HG03558 (cell line): ENCODE measurements at regions not wholly inside any gene's neighbourhood (a gene's known extent, or its start where the extent isn't known, plus 50 kb on each side); places are given as distances from the start of the nearest gene placed in this dataset.
"Not testable (repeated sequence)": the region's sequence is repeated elsewhere in the genome, so short reads cannot be mapped to it uniquely, and the experiment has no call there.

Source experiments
- ATAC-seq: cut with Tn5 transposase; IDR thresholded peaks from one replicate; pipeline ENCODE4 v1.9.1; 2021; ENCODE audit warnings: moderate number of reproducible peaks; ENCODE audit not compliant: unreplicated experiment; ENCODE audit errors: extremely low read depth

DNA sequence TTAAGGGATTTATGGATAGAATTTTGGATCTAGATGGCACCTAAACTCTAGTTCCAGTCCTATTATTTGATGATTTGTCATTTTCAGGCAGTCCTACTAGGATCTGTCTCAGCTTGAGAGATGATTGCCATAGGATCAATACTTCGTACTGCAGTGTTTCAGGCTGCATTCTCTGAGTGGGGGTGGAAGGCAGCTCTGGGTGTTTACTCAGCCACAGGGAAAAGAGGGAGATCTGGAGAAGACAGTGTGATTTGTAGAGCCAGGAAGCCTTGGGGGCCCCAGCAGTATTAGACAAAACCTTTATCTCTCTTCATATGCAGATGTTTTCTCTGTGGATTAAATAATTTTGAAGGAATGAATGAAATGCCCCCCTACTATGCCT is 188.4 kb upstream of the SYNPR start:
- ATAC-seq, result no peak

DNA sequence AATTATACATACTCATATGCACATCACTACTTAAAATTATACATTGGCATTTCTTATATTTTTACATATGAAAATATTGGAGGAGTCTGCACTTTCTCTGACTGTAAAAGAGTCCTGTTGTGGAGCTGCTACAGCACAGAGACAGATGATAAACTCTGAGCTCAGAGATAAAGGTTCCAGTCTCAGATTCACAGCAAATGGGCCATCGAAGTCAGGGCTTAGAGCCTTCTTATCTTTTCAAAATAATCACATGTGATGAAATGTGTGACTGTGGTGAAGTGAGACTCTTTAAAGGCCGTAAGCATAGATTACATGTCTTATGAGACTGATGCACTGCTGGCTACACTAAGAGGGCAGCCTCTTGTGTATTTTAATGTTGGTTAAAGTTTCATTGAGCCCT is 187.5 kb upstream of the SYNPR start:
- ATAC-seq, result no peak

DNA sequence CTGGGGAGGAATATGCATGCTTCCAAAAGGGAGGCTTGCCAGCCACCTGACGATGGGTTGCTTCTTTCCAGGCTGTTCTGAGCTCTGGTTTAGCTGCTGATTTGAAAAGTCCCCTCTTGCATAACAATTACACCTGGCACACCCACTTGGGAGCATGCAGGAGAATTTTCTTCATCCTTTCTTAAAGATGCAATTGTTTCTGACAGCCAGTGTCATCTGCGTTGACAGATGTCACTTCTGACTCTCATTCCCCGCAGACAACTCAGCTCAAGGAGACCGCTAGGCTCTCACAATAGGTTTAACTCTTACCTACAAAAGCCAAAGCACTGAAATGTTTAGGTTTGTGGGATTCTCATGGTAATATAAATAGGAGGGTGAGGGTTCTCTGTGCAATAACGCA is 185.6 kb upstream of the SYNPR start:
- no peak for ATAC-seq

DNA sequence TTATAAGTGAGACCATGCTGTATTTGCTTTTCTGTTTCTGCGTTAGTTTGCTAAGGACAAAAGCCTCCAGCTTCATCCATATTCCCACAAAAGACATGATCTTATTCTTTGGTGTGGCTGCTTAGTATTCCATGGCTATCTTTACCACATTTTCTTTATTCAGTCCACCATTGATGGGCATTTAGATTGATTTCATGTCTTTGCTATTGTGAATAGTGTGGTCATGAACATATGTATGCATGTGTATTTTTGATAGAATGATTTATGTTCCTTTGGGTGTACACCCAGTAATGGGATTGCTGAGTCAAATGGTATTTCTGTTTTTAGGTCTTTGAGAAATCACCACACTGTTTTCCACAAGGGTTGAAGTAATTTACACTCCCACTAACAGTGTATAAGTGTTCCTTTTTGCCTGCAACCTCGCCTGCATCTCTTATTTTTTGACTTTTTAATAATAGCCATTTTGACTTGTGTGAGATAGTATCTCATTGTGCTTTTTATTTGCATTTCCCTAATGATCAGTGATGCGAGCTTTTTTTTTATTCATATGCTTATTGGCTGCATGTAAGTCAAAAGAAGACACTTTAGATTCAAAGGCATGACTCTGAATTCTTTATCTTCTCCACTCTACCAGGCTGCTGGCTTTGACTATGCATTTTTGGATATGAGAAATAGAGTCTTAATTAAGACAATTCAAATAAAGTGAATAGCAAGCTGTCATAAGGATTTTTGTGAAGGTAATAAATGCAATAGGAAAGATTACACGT is 183.3 kb upstream of the SYNPR start:
- ATAC-seq, result no peak

DNA sequence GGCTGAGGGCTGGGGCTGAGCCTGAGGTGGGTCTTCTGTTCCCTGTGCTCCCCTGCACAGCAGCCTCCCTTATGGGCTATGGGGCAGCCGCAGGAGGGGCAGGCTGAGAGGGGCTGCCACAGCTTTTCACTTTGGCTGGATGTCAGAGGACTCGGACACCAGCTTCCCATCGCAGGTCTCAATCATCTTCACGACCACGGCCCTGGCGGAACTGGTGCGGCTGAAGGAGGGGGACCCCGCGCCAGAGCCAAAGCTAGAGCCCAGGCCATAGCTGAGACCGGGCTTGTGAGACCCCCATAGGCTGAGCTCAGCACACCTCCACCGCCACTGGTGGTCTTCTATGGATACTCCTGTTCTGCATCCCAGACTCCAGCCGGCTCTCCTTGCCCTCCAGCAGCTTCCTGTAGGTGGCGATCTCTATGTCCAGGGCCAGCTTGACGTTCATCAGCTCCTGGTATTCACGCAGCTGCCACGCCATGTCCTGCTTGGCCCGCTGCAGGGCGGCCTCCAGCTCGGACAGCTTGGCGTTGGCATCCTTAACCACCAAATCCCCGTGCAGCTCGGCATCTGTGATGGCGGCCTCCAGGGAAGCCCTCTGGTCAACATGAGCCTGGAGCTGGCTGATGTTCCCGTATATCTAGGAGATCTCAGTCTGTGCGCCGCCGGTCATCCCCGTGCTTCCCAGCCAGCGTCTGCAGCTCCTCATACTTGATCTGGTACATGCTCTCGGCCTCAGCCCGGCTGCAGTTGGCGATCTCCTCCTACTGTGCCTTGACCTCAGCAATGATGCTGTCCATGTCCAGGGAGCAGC is 181.7 kb upstream of the SYNPR start:
- no peak for ATAC-seq

DNA sequence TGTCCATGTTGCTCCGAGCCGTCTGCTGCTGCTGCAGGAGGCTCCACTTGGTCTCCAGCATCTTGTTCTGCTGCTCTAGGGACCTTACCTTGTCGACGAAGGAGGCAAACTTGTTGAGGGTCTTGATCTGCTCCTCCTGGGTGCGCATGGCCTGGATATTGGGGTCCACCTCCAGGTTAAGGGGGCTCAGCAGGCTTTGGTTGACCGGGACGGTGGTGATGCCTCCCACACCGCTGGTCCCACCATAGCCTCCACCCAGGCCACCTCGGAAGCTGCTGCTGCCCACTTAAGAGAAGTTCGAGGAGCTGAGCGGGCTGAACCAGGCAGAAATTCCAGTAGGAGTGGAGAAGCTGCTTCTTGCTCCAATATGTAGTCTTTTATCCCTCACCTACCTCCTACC is 180.7 kb upstream of the SYNPR start:
- ATAC-seq, result no peak

DNA sequence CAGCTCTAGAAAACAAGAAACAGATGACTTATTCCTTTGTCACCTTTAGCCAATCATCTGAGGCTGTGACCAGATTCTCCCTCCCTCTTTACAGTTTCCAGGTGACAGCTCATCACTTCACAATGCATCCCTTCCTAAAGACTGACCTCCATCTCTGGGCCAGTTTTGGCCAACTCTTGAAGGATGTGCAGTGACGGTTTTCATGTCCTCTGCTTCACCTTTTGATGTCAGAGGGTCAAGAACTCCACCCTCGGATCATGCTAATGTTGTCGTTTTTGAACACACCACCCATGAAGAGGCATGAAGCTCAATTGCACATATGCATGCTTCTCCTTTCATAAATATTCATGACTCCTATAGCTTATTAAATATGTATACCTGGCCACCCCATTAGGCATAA is 161.2 kb upstream of the SYNPR start:
- no peak for ATAC-seq

DNA sequence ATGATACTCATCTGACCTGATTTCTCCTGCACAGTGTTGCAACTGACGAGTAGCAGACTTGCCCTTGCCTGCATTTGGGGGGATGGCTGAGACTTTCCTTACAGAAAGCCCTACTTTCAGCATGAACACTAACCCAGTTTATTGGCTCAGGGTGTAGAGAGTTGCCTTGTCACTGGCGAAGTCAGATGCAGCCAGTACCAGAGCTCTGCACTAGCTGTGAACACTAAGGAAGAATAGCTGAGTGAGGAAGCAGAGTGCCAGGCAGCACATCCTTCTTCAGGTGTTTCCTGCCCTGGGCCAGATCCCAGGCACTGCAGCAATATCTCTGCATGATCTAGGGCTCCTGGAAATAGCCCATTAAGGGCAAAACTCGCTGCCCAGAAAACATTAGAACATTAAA is 154.0 kb upstream of the SYNPR start:
- ATAC-seq, result no peak

DNA sequence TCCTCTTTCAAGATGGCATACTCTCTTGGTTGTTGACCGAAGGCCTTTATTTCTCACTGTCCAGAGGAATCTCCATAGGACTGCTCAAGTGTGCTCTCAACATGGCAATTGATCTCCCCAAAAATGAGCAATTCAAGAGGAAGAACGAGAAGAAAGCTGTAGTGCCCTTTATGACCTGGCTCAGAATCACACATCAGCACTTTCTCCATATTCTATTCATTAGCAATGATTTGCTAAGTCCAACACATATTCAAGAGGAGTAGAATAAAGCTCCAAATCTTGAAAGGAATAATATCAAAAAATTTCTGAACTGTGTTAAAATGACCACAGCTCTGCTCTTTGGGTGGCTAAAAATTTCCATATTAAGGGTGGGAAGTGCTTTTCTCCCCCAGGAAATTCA is 151.6 kb upstream of the SYNPR start:
- no peak for ATAC-seq

DNA sequence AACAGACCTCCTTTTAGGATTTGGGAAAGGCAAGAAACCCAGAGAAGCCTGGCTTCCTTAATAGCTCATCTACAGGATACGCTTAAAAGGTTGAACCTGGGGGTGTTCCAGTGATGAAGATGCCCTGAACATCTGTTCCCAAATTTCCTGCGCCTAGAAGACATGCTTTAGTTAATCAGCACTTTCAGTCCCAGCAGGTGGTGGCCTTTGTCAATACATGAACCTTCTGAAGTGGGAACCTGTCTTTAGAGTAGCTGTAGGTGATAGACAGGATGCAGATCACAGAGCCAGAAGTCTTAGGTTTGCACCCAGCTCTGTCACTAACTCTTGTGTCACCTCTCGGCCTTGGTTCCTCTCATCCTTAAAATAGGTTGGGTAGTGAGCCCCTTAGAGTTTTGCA is 149.7 kb upstream of the SYNPR start:
- ATAC-seq, result no peak

DNA sequence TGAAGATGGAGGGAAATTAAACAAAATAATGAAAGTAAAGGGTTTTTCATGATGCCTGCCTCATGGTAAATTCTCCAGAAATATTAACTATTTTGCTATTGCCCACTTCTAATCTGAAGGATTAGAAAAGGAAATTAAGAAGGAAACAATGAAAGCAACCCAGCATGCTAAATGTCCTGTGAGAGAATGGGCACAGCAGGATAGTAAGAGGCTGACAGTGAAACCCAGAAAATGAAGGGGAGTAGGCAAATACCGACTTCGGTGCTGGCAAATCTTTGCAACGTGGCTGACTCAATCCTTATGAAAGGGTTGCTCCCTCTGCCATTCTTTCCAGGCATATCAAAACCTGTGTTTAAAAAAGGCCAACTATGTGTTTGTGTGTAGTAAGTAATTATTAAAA is 147.5 kb upstream of the SYNPR start:
- ATAC-seq, result no peak

DNA sequence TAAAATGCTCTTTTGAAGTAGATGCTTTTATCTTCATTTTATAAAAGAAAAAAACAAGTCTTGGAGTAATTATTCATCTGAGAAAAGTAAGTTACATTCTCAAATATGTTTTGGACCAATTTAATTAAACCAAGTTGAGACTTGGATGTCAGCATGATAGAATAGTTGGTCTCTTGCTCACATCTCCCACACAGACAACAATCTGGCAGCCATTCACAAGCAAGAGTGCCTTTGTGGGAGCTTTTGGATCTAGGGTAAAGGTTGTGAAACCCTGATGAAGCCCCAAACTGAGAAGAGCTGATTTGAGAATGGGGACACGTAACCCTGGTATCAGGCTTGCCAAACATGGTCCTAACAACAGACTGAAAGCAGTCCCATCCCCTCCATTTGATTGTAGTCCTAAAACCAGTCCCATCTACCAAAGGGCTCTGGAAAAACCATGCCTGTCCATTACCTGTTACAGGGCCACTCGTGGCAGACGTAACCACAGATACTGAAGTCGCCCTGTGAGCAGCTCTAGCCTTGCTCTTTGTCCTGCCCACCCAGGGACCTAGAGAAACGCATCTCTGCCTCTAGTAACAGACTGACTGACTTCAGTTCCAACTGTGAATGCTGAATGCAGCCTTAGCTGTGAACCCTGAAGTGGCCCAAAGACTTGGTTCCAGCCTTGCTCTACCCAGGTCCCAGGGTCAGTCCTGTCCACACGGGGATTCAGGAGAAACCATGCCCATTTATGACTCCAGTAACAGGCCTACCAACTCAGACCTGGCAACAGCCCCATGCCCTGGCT is 145.5 kb upstream of the SYNPR start:
- no peak for ATAC-seq

DNA sequence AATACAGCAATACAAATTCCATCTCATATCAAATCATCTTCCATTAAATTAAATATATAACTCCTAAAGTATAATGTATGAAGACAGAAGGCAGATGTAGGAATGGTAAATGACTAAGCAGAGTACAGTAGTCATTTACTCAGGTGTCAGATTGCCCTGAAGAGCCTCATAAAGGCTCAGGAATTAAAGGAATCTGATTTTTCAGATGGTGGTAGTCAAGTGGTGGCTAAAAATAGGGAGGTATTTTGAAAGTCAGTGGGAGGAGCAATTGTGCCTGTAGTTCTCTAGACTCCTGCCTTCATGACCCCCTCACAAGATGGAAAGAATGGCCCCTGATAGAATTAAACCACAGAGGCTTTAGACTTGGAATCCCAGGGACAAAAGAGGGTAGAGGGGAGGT is 142.7 kb upstream of the SYNPR start:
- ATAC-seq, result no peak

DNA sequence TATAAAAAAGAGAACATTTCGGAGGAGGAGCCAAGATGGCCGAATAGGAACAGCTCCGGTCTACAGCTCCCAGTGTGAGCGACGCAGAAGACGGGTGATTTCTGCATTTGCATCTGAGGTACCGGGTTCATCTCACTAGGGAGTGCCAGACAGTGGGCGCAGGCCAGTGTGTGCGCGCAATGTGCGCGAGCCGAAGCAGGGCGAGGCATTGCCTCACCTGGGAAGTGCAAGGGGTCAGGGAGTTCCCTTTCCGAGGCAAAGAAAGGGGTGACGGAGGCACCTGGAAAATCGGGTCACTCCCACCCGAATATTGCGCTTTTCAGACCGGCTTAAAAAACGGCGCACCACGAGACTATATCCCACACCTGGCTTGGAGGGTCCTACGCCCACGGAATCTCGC is 141.9 kb upstream of the SYNPR start:
- ATAC-seq, result not testable (repeated sequence)

DNA sequence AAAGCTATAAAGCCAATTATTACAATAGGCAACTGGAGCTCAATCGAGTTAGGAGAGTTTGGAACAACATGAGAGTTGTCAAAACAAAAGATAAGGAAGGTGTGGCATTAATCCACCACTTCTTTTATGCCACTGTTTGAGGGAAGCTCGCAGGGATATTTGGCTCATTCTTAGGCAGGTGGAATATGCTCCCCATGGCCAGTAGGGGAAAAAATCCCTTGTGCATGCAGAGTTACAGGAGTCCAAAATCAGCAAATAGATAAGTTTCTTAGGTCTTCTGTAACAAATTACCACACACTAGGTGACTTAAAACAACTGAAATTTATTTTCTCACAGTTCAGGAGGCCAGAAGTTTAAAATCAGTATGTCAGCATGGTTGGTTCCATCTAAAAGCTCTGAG is 135.4 kb upstream of the SYNPR start:
- no peak for ATAC-seq

DNA sequence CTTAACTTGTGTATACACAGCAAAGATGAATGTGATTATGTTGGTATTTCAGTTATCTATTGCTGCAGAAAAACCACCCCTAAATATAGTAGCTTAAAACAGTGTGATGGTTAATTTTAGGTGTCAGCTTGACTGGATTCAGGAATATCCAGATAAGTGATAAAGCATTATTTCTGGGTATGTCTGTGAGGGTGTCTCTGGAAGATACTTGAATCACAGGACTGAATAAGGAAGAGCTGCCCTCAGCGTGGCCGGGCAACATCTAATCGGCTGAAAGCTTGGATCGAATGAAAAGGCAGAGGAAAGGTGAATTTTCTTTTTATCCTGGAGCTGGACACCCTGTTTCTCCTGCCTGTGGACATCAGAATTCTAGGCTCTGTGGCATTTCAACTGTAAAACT is 132.0 kb upstream of the SYNPR start:
- no peak for ATAC-seq

DNA sequence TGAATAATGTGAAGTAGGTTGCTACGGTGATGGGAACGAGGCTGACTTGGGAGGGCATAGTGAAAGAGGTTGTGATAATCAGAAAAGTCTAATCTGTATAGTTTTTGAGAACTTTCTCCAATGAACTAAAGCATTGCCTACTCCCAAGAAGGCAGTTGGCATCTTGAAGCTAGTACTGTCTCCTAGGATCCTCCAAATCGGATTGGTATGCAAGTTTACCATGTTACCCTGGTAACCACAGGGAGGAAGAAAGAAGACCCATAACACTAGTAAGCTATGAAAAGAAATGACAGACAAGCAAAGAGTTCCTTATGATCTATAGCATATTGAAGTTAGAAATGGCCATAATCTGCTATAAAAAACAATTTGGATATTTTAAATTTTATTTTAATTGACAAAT is 127.2 kb upstream of the SYNPR start:
- no peak for ATAC-seq

DNA sequence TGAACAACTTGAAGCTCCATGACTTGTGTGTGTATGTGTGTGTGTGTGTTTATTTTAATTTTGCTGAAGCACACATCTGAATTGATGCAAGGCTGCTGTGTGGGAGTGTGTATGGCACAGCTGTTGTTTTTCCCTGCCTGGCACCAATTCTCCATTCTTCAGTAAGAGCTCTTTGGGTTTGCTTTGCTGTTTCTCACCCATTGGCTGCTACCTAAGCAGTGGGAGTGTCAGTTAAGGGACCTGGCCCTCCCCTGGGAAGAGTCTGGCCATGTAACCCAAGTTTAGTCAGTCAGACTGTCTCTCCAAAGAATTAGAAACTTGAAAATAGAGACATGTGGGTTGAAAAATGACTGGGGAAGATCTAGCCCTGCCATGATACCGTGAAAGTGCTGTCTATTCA is 126.2 kb upstream of the SYNPR start:
- ATAC-seq, result no peak

DNA sequence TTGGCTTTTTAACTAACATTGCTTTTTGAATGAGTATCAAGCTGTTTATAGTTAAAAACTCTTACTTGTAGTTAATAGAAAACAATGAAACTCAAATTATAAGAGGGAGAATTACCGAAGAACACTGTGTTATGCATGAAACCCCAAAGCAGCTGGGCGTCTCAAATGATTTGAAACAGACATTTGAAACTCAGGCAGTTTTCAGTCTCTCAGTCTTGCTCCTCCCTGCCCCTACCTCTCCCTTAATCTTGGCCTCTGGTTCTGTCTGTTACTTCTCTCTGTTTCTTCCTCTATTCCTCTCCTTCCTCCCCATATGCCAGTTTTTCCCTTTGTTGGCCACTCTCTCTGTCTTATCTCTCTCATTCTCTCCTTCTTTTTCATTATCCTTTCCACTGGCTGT is 118.3 kb upstream of the SYNPR start:
- no peak for ATAC-seq

DNA sequence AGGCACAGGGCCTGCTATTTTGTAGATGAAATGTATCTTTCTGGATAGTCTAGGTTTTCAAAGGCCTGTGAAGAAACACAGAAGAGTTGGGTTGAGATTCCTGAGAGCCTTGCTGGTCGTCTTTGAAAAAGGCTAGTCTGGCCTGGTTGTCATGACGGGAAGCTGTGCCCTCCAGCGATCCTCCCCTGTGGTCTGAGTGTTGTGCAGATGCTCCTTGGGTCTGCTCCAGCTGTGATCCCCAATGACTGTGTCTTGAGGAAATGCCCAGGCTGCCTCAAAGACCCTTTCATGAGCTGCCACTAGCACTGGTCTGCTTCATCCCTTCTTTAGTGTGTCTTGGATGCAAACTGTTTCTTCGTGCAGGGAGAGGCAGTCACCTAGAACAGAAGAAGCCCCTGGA is 111.0 kb upstream of the SYNPR start:
- ATAC-seq, result no peak

DNA sequence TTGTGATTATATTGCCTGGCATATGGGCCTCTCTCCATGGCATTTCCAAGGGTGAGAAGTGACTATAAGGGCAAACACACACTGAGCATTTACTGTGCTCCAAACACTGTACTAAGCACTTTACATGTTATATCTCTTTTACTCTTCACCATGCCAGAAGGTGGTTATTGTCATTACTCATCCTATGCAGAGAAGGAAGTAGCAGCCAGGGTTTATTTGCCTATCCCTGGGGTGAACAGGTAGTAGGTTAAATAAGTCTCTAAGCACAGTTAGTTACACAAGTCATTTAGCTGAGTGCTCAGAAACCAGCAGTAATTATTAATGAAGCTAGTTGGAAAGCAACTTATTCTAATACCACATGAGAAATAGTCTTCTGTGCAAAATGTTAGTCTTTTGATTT is 109.9 kb upstream of the SYNPR start:
- no peak for ATAC-seq
